WTC11 (cell line): ENCODE measurements at regions not wholly inside any gene's neighbourhood (a gene's known extent, or its start where the extent isn't known, plus 50 kb on each side); places are given as distances from the start of the nearest gene placed in this dataset.

Experiments used
- ATAC-seq: fragments of 200-7000 bp; cut with Tn5 transposase; 2 replicates; pipeline ENCODE4 v1.10.0; 2021; ENCODE audit warnings: mild to moderate bottlenecking, moderate library complexity
- CTCF ChIA-PET: fragments of 300-600 bp; sonication (Branson Sonifier 250); formaldehyde crosslinking; loops from one replicate; lab custom pipeline; 2021; ENCODE audit warnings: antibody characterized with exemption; lab: Charles Lee
- POLR2A ChIA-PET: fragments of 350-600 bp; sonication (Branson Sonifier 250); formaldehyde crosslinking; loops from one replicate; lab custom pipeline; 2021; ENCODE audit warnings: antibody characterized with exemption; lab: Charles Lee
- DNase-seq: peaks from one replicate; pipeline ENCODE4 v3.0.0; 2021; ENCODE audit warnings: low spot score
- H3K27ac Mint-ChIP-seq: 2 replicates; pipeline ENCODE4 v1.8.0; 2021; ENCODE audit warnings: mixed read lengths
- H3K27me3 Mint-ChIP-seq: 2 replicates; pipeline ENCODE4 v1.8.0; 2021; ENCODE audit warnings: low read depth, mild to moderate bottlenecking, moderate library complexity, mixed read lengths
- H3K36me3 Mint-ChIP-seq: 2 replicates; pipeline ENCODE4 v1.8.0; 2021; ENCODE audit warnings: mixed read lengths
- H3K4me1 Mint-ChIP-seq: 2 replicates; pipeline ENCODE4 v1.8.0; 2022; ENCODE audit warnings: mixed read lengths
- H3K4me3 Mint-ChIP-seq: 2 replicates; pipeline ENCODE4 v1.8.0; 2021; ENCODE audit warnings: mild to moderate bottlenecking, moderate library complexity, mixed read lengths
- H3K9me3 Mint-ChIP-seq: 2 replicates; pipeline ENCODE4 v1.8.0; 2021; ENCODE audit warnings: mixed read lengths
- ATF1 ChIP-seq: sonication (generic); formaldehyde crosslinking; IDR thresholded peaks from 2 replicates; pipeline ENCODE4 v1.8.1; 2023; ENCODE audit warnings: mild to moderate bottlenecking, moderate library complexity, missing genetic modification reagents
- ATF6 ChIP-seq: sonication (generic); formaldehyde crosslinking; IDR thresholded peaks from 2 replicates; pipeline ENCODE4 v1.8.1; 2023; ENCODE audit warnings: mild to moderate bottlenecking, missing genetic modification reagents
- ESRRA ChIP-seq: sonication (generic); formaldehyde crosslinking; IDR thresholded peaks from 2 replicates; pipeline ENCODE4 v1.8.1; 2022; ENCODE audit warnings: mild to moderate bottlenecking, missing genetic modification reagents, borderline replicate concordance
- ETV6 ChIP-seq: sonication (generic); formaldehyde crosslinking; IDR thresholded peaks from 2 replicates; pipeline ENCODE4 v1.8.1; 2022; ENCODE audit warnings: mild to moderate bottlenecking, missing genetic modification reagents
- FOXK1 ChIP-seq: sonication (generic); formaldehyde crosslinking; IDR thresholded peaks from 2 replicates; pipeline ENCODE4 v1.8.0; 2022; ENCODE audit warnings: mild to moderate bottlenecking, moderate library complexity, missing genetic modification reagents
- FOXP4 ChIP-seq: sonication (generic); formaldehyde crosslinking; IDR thresholded peaks from 2 replicates; pipeline ENCODE4 v1.8.0; 2022; ENCODE audit warnings: mild to moderate bottlenecking, missing genetic modification reagents
- GTF2I ChIP-seq: fragments of 250-450 bp; sonication (Bioruptor Pico); conservative IDR thresholded peaks from 2 replicates; pipeline ENCODE4 v1.4.0; 2021; ENCODE audit warnings: mild to moderate bottlenecking
- HMGXB4 ChIP-seq: sonication (generic); formaldehyde crosslinking; IDR thresholded peaks from 2 replicates; pipeline ENCODE4 v1.8.1; 2023; ENCODE audit warnings: mild to moderate bottlenecking, moderate library complexity, missing genetic modification reagents
- IRF2 ChIP-seq: sonication (generic); formaldehyde crosslinking; IDR thresholded peaks from 2 replicates; pipeline ENCODE4 v1.8.0; 2022; ENCODE audit warnings: low read depth, missing genetic modification reagents, borderline replicate concordance
- MLX ChIP-seq: sonication (generic); formaldehyde crosslinking; IDR thresholded peaks from 2 replicates; pipeline ENCODE4 v1.8.1; 2023; ENCODE audit warnings: mild to moderate bottlenecking, missing genetic modification reagents, moderate library complexity
- MYBL2 ChIP-seq: sonication (generic); formaldehyde crosslinking; IDR thresholded peaks from 2 replicates; pipeline ENCODE4 v1.8.1; 2023; ENCODE audit warnings: mild to moderate bottlenecking, moderate library complexity, missing genetic modification reagents
- NFATC4 ChIP-seq: fragments of 250-450 bp; sonication (Bioruptor Pico); IDR thresholded peaks from 2 replicates; pipeline ENCODE4 v1.9.0; 2021; ENCODE audit warnings: mild to moderate bottlenecking
- NFYB ChIP-seq: sonication (generic); formaldehyde crosslinking; conservative IDR thresholded peaks from 2 replicates; pipeline ENCODE4 v1.8.0; 2022; ENCODE audit warnings: low read depth, missing genetic modification reagents
- NR2C2 ChIP-seq: sonication (generic); formaldehyde crosslinking; IDR thresholded peaks from 2 replicates; pipeline ENCODE4 v1.8.0; 2022; ENCODE audit warnings: mild to moderate bottlenecking, missing genetic modification reagents
- RELA ChIP-seq: sonication (generic); formaldehyde crosslinking; IDR thresholded peaks from 2 replicates; pipeline ENCODE4 v1.8.1; 2022; ENCODE audit warnings: missing genetic modification reagents, mild to moderate bottlenecking, borderline replicate concordance
- USF1 ChIP-seq: sonication (generic); formaldehyde crosslinking; IDR thresholded peaks from 2 replicates; pipeline ENCODE4 v1.8.0; 2022; ENCODE audit warnings: mild to moderate bottlenecking, missing genetic modification reagents
- ZNF121 ChIP-seq: sonication (generic); formaldehyde crosslinking; IDR thresholded peaks from 2 replicates; pipeline ENCODE4 v1.8.0; 2023; ENCODE audit warnings: missing genetic modification reagents
- ZNF232 ChIP-seq: sonication (generic); formaldehyde crosslinking; IDR thresholded peaks from 2 replicates; pipeline ENCODE4 v1.8.0; 2022; ENCODE audit warnings: mild to moderate bottlenecking, missing genetic modification reagents
- ZNF263 ChIP-seq: sonication (generic); formaldehyde crosslinking; IDR thresholded peaks from 2 replicates; pipeline ENCODE4 v1.8.1; 2022; ENCODE audit warnings: low read depth, mild to moderate bottlenecking, moderate library complexity, missing genetic modification reagents
- ZNF396 ChIP-seq: fragments of 250-450 bp; sonication (Bioruptor Pico); IDR thresholded peaks from 2 replicates; pipeline ENCODE4 v1.8.0; 2021; ENCODE audit warnings: mild to moderate bottlenecking, moderate library complexity, borderline replicate concordance
- TF ChIP-seq, protein P1 (sequence below): sonication (generic); formaldehyde crosslinking; IDR thresholded peaks from 2 replicates; pipeline ENCODE4 v1.8.0; 2022; ENCODE audit warnings: missing genetic modification reagents
- TF ChIP-seq, protein P2 (sequence below): fragments of 250-450 bp; sonication (Bioruptor Pico); IDR thresholded peaks from 2 replicates; pipeline ENCODE4 v1.9.0; 2021; ENCODE audit warnings: mild to moderate bottlenecking, borderline replicate concordance

GRCh38 chr2:104025295-104025694, 828.6 kb upstream of the POU3F3 start:
- H3K9me3 Mint-ChIP-seq = no peaks in the 10 kb centered on the region
- H3K4me3 Mint-ChIP-seq = no peak overlapping the region
- TF ChIP-seq ZNF396 (CRISPR knock-in tag) = no peak
- TF ChIP-seq ESRRA (CRISPR knock-in tag) = no peak
- no peak for TF ChIP-seq HMGXB4 (CRISPR knock-in tag)
- no peak for TF ChIP-seq ZNF232 (CRISPR knock-in tag)
- no peak for TF ChIP-seq RELA (CRISPR knock-in tag)
- TF ChIP-seq ETV6 = no peak
- no peak for TF ChIP-seq USF1 (CRISPR knock-in tag)
- TF ChIP-seq NR2C2 (CRISPR knock-in tag) = no peak
- no peak for TF ChIP-seq ZNF263 (CRISPR knock-in tag)
- no peak for TF ChIP-seq MYBL2 (CRISPR knock-in tag)
- TF ChIP-seq ZNF121 = no peak
- no peak for TF ChIP-seq ATF1 (CRISPR knock-in tag)
- TF ChIP-seq MLX (CRISPR knock-in tag) = no peak
- no peak for TF ChIP-seq FOXP4 (CRISPR knock-in tag)
- H3K36me3 Mint-ChIP-seq = no peaks in the 10 kb centered on the region
- no peak for DNase-seq
- CTCF ChIA-PET = no interaction called here
- peaks cover 38% of the 10 kb centered on the region for H3K4me1 Mint-ChIP-seq
- no peaks in the 10 kb centered on the region for H3K27me3 Mint-ChIP-seq
- no peak overlapping the region for H3K27ac Mint-ChIP-seq
- POLR2A ChIA-PET = no interaction called here
- no peak for ATAC-seq

DNA sequence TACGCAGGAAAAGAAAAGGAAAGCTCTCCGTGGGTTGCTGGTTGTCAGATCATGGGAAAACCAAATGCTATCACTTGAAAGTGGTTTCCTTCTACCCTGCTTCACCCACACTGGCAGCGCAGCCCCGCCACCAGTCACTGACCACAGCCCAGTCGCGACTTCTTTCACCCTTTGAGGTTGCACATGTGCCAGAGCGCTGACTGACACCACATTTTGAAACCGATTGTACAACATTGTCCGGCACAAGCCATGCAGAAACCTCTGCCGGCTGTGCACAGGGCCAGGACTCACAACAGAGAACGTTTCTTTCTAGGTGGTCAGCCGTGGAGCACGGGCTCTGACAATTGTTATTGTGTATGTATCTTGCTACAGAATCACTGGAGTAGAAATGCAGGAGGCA, 827.2 kb upstream of the POU3F3 start:
- Mint-ChIP-seq H3K27me3 (no peaks in the 10 kb centered on the region), H3K27ac (no peak overlapping the region), H3K9me3 (no peaks in the 10 kb centered on the region), H3K4me3 (no peak overlapping the region), H3K36me3 (no peaks in the 10 kb centered on the region), H3K4me1 (peaks cover 38% of the 10 kb centered on the region)
- DNase-seq (no peak), ATAC-seq (no peak)
- CTCF ChIA-PET = no interaction called here
- POLR2A ChIA-PET = no interaction called here
- TF ChIP-seq NFATC4 (CRISPR knock-in tag) (no peak), GTF2I (no peak), IRF2 (CRISPR knock-in tag) (no peak), FOXK1 (no peak), ATF6 (CRISPR knock-in tag) (no peak), NFYB (CRISPR knock-in tag) (no peak)
- TF ChIP-seq, protein P1, sequence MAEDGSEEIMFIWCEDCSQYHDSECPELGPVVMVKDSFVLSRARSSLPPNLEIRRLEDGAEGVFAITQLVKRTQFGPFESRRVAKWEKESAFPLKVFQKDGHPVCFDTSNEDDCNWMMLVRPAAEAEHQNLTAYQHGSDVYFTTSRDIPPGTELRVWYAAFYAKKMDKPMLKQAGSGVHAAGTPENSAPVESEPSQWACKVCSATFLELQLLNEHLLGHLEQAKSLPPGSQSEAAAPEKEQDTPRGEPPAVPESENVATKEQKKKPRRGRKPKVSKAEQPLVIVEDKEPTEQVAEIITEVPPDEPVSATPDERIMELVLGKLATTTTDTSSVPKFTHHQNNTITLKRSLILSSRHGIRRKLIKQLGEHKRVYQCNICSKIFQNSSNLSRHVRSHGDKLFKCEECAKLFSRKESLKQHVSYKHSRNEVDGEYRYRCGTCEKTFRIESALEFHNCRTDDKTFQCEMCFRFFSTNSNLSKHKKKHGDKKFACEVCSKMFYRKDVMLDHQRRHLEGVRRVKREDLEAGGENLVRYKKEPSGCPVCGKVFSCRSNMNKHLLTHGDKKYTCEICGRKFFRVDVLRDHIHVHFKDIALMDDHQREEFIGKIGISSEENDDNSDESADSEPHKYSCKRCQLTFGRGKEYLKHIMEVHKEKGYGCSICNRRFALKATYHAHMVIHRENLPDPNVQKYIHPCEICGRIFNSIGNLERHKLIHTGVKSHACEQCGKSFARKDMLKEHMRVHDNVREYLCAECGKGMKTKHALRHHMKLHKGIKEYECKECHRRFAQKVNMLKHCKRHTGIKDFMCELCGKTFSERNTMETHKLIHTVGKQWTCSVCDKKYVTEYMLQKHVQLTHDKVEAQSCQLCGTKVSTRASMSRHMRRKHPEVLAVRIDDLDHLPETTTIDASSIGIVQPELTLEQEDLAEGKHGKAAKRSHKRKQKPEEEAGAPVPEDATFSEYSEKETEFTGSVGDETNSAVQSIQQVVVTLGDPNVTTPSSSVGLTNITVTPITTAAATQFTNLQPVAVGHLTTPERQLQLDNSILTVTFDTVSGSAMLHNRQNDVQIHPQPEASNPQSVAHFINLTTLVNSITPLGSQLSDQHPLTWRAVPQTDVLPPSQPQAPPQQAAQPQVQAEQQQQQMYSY (CRISPR knock-in tag) = no peak
- TF ChIP-seq, protein P2, sequence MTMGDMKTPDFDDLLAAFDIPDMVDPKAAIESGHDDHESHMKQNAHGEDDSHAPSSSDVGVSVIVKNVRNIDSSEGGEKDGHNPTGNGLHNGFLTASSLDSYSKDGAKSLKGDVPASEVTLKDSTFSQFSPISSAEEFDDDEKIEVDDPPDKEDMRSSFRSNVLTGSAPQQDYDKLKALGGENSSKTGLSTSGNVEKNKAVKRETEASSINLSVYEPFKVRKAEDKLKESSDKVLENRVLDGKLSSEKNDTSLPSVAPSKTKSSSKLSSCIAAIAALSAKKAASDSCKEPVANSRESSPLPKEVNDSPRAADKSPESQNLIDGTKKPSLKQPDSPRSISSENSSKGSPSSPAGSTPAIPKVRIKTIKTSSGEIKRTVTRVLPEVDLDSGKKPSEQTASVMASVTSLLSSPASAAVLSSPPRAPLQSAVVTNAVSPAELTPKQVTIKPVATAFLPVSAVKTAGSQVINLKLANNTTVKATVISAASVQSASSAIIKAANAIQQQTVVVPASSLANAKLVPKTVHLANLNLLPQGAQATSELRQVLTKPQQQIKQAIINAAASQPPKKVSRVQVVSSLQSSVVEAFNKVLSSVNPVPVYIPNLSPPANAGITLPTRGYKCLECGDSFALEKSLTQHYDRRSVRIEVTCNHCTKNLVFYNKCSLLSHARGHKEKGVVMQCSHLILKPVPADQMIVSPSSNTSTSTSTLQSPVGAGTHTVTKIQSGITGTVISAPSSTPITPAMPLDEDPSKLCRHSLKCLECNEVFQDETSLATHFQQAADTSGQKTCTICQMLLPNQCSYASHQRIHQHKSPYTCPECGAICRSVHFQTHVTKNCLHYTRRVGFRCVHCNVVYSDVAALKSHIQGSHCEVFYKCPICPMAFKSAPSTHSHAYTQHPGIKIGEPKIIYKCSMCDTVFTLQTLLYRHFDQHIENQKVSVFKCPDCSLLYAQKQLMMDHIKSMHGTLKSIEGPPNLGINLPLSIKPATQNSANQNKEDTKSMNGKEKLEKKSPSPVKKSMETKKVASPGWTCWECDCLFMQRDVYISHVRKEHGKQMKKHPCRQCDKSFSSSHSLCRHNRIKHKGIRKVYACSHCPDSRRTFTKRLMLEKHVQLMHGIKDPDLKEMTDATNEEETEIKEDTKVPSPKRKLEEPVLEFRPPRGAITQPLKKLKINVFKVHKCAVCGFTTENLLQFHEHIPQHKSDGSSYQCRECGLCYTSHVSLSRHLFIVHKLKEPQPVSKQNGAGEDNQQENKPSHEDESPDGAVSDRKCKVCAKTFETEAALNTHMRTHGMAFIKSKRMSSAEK = no peak
